ENCODE measurements at regions not wholly inside any gene's neighbourhood (a gene's known extent, or its start where the extent isn't known, plus 50 kb on each side); places are given as distances from the start of the nearest gene placed in this dataset.

DNA sequence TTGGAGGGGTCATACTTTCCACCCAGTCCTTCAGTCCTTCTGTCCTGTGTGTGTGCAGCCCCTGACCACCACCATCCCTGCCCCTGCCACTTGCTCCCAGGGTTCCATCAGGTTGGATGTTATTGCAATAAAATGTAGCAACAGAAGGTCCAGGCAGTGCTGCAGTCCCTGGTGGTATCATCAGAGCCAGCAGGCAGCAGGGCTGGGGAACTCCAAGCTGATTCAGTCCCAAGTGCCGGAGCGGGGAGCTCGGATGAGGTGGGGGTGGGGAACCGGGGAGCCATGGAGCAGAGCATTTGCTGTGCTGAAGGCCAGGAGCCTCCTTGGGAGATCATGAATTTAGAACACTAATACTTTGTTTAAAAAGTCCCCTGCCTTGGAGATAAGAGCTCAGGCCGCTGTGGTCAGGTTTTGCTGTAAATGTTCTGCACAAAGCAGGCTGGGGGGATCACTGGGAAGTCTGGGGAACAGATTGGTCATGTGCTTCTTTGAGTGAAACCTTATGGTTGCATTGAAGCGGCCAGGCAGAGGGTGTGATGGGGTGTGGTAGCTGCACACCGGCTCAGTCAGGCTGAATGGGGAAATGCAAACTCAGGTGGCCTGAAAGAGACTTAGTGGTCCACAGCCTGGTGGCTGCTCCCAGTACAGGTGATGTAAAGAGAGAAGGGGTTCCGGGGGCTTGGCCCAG, 225.9 kb downstream of the SEC14L1 start:
- no peak for TF ChIP-seq ATF2 (CRISPR knock-in tag; IDR thresholded peaks at IDR 0.05; ENCODE audit: borderline replicate concordance, low read depth)
- no peak for TF ChIP-seq E2F1 (CRISPR knock-in tag; IDR thresholded peaks at IDR 0.05)
- TF ChIP-seq, protein P1, sequence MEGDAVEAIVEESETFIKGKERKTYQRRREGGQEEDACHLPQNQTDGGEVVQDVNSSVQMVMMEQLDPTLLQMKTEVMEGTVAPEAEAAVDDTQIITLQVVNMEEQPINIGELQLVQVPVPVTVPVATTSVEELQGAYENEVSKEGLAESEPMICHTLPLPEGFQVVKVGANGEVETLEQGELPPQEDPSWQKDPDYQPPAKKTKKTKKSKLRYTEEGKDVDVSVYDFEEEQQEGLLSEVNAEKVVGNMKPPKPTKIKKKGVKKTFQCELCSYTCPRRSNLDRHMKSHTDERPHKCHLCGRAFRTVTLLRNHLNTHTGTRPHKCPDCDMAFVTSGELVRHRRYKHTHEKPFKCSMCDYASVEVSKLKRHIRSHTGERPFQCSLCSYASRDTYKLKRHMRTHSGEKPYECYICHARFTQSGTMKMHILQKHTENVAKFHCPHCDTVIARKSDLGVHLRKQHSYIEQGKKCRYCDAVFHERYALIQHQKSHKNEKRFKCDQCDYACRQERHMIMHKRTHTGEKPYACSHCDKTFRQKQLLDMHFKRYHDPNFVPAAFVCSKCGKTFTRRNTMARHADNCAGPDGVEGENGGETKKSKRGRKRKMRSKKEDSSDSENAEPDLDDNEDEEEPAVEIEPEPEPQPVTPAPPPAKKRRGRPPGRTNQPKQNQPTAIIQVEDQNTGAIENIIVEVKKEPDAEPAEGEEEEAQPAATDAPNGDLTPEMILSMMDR (IDR thresholded peaks at IDR 0.05), result no peak
- no peak for TF ChIP-seq ZNF416 (CRISPR knock-in tag; IDR thresholded peaks at IDR 0.05)
- TF ChIP-seq, protein P2, sequence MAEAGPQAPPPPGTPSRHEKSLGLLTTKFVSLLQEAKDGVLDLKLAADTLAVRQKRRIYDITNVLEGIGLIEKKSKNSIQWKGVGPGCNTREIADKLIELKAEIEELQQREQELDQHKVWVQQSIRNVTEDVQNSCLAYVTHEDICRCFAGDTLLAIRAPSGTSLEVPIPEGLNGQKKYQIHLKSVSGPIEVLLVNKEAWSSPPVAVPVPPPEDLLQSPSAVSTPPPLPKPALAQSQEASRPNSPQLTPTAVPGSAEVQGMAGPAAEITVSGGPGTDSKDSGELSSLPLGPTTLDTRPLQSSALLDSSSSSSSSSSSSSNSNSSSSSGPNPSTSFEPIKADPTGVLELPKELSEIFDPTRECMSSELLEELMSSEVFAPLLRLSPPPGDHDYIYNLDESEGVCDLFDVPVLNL (CRISPR knock-in tag; IDR thresholded peaks at IDR 0.05; ENCODE audit: borderline replicate concordance, low read depth), result no peak
- TF ChIP-seq ZNF121 (CRISPR knock-in tag; IDR thresholded peaks at IDR 0.05), result no peak
- TF ChIP-seq TP53 (CRISPR knock-in tag; IDR thresholded peaks at IDR 0.05), result no peak
- no peak for TF ChIP-seq NFYB (CRISPR knock-in tag; conservative IDR thresholded peaks at IDR 0.05; ENCODE audit: low read depth)
- TF ChIP-seq NR3C1 (CRISPR knock-in tag; conservative IDR thresholded peaks at IDR 0.05; ENCODE audit: low read depth), result no peak

All from WTC11 (cell line).